Duodenal mucosa (tissue), 2 donors: ENCODE measurements at regions not wholly inside any gene's neighbourhood (a gene's known extent, or its start where the extent isn't known, plus 50 kb on each side); places are given as distances from the start of the nearest gene placed in this dataset.

Experiments used
- H3K27ac ChIP-seq: one replicate; pipeline ENCODE4 v1.7.0; 2013; ENCODE audit warnings: low read depth, low read length
- H3K27me3 ChIP-seq, 2 donors: one replicate each; pipeline ENCODE4 v1.7.0; 2013; ENCODE audit warnings: low read length in 2 of 2, control low read depth in 1 of 2; ENCODE audit not compliant: insufficient read depth in 2 of 2, control insufficient read depth in 1 of 2
- H3K36me3 ChIP-seq, 2 donors: one replicate each; pipeline ENCODE4 v1.7.0; 2013; ENCODE audit warnings: low read length in 2 of 2, control low read depth in 1 of 2; ENCODE audit not compliant: insufficient read depth in 2 of 2, control insufficient read depth in 1 of 2
- H3K4me1 ChIP-seq, 2 donors: one replicate each; pipeline ENCODE4 v1.7.0; 2013; ENCODE audit warnings: low read length in 2 of 2, control low read depth in 1 of 2; ENCODE audit not compliant: insufficient read depth in 2 of 2, control insufficient read depth in 1 of 2
- H3K4me3 ChIP-seq, 2 donors: one replicate each; pipeline ENCODE4 v1.7.0; 2013; ENCODE audit warnings: low read length in 2 of 2, low read depth in 1 of 2
- H3K9ac ChIP-seq, 2 donors: one replicate each; pipeline ENCODE4 v1.7.0; 2013; ENCODE audit warnings: low read length in 2 of 2, low read depth in 1 of 2
- H3K9me3 ChIP-seq, 2 donors: one replicate each; pipeline ENCODE4 v1.7.0; 2013; ENCODE audit warnings: low read length in 2 of 2, control low read depth in 1 of 2; ENCODE audit not compliant: control insufficient read depth in 1 of 2

DNA sequence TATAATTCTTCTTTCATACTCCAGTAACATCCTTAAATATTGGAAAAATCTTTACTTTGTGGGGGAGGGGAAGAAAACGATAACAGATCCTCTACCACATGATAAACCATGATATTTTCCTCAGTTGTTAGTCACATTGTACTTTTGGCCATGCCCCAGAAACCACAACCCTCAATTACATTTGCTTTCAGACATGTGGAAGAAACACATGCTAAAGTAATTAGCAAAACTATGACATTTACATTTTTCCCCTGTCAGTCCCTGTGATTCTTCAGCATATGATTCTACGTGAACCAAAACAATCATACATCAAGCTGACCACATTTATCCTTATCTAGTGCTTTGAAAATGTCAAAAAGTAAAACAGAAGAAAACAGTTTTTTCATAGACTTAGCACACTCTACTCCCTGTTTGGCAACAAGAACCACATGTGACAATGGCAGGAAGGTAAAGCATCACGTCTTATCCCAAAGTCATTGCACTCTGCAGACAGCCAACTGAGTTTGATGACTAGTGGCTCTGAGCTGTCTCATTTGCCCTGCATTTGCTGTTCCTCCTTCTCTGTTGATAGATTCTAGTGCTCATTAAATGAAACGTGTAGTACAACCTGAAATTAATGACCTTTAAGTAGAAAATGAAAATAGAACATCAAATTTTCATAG lies 505.8 kb upstream of the MARCKS start:
- no peaks in the 10 kb centered on the region for H3K27me3 ChIP-seq
- peaks cover 7 to 20% of the 10 kb centered on the region in 2 donors for H3K4me1 ChIP-seq
- no peak overlapping the region for H3K27ac ChIP-seq
- H3K9me3 ChIP-seq, result no peaks in the 10 kb centered on the region
- H3K9ac ChIP-seq, result no peak overlapping the region
- H3K4me3 ChIP-seq, result no peak overlapping the region
- H3K36me3 ChIP-seq, result no peaks in the 10 kb centered on the region

DNA sequence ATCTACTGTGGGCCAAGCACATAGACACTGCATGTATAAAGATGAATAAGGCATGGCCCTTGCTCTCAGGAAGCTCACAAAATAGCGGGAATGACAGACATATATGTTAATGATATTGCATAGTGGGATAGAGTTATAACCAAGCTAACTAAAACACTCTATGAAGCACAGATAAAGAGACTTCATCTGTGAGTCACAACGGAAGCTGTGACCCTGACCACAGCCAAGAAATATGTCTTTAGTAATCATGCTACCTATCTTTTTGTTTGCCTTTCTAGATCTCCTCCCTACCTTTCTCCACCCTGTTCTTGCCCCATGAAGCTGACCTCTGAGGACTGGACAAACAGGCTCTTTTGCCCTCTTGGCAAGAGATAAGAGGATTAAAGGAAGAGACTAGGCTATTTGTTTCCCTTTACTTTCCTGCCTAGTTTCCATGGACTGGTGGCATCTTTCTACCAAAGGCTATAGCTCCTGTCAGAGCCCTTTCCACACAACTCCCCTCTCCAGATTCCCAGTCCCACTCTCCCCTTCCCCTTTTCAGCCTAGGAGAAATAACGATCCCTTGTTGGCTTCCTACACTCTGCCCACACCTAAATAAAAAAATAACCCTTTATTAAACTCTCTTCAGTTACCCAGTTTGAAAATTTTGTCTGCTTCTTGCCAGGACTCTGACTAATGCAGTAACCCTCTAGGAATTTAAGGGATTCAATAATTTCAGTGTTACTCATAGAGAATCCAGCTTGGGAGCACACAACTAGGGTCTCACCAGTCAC lies 504.9 kb upstream of the MARCKS start:
- no peaks in the 10 kb centered on the region for H3K36me3 ChIP-seq
- H3K27me3 ChIP-seq, result no peaks in the 10 kb centered on the region
- no peak overlapping the region for H3K9ac ChIP-seq
- peaks cover 7 to 20% of the 10 kb centered on the region in 2 donors for H3K4me1 ChIP-seq
- H3K4me3 ChIP-seq, result no peak overlapping the region
- no peak overlapping the region for H3K27ac ChIP-seq
- H3K9me3 ChIP-seq, result no peaks in the 10 kb centered on the region

DNA sequence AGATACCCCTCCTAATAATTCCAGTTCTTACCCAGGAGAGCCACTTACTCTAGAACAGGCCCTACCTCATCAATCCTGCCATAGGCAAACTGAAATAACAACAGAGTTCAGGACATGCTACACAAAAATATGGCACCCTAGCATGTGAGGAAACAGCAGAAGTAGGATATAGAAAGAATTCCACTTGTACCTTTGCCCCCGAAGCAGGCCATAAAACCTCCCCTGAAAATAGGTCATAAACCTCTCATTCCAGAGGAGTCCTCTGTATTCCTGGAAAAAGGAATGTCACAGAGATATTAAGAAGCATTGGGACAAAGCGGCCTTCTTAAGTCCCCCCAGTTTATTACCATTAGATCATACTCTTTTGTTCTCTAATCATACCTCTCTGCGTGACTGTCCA lies 504.3 kb upstream of the MARCKS start:
- Histone ChIP-seq H3K27ac (no peak overlapping the region), H3K27me3 (no peaks in the 10 kb centered on the region), H3K36me3 (no peaks in the 10 kb centered on the region), H3K9ac (no peak overlapping the region), H3K4me3 (no peak overlapping the region), H3K9me3 (no peaks in the 10 kb centered on the region), H3K4me1 (peaks cover 7 to 20% of the 10 kb centered on the region in 2 donors)

DNA sequence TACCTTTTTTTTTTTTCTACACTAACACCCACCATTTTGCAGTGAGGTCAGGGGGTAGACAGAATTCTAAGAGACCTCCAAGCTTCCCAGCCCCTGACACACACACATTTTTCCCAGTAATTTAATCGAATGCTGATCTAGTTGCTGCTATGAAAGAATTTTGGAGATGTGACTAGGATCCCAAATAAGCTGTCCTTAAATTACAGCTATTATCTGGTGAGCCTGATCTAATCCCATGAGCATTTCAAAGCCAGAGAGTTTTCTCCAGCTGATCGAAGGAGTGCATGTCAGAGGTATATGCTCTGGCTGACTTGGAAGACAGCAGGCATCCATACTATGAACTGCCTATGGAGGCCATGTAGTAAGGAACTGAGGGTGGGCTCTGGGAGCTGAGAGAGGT lies 503.8 kb upstream of the MARCKS start:
- H3K27me3 ChIP-seq, result no peaks in the 10 kb centered on the region
- H3K4me3 ChIP-seq, result no peak overlapping the region
- no peak overlapping the region for H3K27ac ChIP-seq
- peaks cover 7 to 20% of the 10 kb centered on the region in 2 donors for H3K4me1 ChIP-seq
- H3K9ac ChIP-seq, result no peak overlapping the region
- H3K9me3 ChIP-seq, result no peaks in the 10 kb centered on the region
- H3K36me3 ChIP-seq, result no peaks in the 10 kb centered on the region

DNA sequence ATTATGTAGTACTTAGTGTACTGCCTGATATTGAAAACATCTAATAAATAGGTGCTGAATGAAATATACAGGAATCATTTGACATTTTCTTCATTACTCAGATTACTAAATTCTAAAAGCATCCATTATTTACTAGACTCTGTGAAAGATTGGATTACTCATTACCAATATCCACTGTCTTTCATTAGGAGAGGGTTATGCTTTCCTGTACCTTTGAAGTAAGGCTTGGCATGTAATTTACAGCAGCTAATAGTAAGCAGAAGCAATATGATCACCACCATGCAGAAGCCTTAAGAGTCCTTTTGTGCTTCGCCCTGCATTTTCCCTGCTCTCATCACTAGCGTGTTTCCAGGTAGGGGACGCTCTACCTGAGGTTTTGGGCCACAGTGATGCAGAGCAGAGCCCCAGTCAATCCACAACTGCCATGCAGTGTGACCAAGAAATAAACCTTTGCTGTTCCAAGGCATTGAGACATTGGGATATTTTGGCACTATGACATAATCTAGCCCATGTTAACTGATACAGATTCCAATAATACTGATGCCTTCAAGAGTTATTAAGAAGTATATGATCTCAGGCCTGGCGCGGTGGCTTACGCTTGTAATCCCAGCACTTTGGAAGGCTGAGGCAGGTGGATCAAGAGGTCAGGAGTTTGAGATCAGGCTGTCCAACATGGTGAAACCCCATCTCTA lies 502.8 kb upstream of the MARCKS start:
- Histone ChIP-seq H3K9ac (no peak overlapping the region), H3K9me3 (no peaks in the 10 kb centered on the region), H3K27ac (no peak overlapping the region), H3K4me3 (no peak overlapping the region), H3K36me3 (no peaks in the 10 kb centered on the region), H3K27me3 (no peaks in the 10 kb centered on the region), H3K4me1 (peaks cover 7 to 20% of the 10 kb centered on the region in 2 donors)

DNA sequence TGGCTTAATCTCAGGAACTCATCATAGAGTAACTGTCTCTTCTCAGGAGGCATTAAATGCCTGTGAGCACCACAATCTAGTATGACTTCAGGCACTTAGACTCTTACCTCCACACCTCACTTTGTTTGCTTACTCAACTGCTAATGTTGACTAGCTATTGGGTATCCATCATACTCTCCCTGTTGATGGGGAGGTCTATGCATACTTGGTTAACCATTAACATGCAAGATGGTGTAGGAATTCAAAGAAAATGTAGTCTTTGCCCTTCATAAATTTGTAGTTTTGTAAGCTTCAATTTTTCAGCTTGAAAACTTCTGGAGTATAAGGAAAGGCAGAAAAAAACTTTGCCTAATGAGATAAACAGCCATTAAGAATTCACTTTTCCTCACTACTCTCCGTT lies 501.0 kb upstream of the MARCKS start:
- Histone ChIP-seq H3K9ac (no peak overlapping the region), H3K4me3 (no peak overlapping the region), H3K27me3 (no peaks in the 10 kb centered on the region), H3K9me3 (no peaks in the 10 kb centered on the region), H3K4me1 (peaks cover 7 to 18% of the 10 kb centered on the region in 2 donors), H3K36me3 (no peaks in the 10 kb centered on the region), H3K27ac (no peak overlapping the region)

DNA sequence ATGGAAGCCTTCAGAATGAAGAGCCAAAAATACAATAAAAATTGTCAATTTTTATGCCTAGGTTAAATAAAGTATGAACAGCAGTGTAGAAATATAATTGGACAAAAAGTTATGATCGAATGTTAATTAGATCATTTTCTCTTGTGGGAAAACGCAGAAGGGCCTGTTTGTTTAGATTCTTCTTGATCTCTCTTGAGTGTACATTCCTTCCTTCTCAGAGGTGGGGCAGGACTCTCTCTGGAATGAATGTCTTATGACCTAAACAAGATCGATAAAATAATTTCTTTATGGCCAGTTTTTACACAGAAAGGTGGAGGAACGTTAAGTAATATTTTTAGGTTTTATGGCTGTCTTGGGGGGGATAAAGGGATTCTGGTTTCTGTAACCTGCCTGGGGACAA lies 500.1 kb upstream of the MARCKS start:
- H3K27me3 ChIP-seq, result no peaks in the 10 kb centered on the region
- H3K9ac ChIP-seq, result no peak overlapping the region
- no peak overlapping the region for H3K4me3 ChIP-seq
- H3K27ac ChIP-seq, result no peak overlapping the region
- no peaks in the 10 kb centered on the region for H3K9me3 ChIP-seq
- peaks cover 7 to 9% of the 10 kb centered on the region in 2 donors for H3K4me1 ChIP-seq
- no peaks in the 10 kb centered on the region for H3K36me3 ChIP-seq

DNA sequence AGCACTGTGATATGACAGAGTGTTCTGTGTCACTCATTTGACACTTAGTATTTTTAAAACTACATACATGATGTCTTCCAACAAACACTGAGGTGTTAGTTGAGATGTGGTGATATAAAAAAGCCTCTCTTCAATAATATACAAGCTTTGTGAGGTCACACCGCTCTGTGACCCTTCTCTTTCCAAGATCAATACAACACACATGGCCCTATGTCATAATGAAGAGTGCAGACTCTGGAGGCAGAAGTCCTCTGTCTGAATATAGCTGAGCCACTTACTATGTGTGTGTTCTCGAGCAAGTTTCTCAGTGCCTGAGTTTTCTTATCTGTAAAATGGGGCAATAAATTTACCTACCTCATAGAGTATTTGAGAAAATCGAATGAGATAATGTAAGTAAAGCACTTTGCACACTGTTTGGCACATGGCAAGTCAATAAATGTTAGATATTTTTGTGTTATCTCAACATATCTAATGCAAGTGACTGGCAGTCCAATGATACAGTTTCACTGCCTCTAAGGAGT lies 499.0 kb upstream of the MARCKS start:
- H3K36me3 ChIP-seq, result no peaks in the 10 kb centered on the region
- no peak overlapping the region for H3K9ac ChIP-seq
- no peaks in the 10 kb centered on the region for H3K9me3 ChIP-seq
- H3K27ac ChIP-seq, result no peak overlapping the region
- H3K4me1 ChIP-seq, result no peaks in the 10 kb centered on the region
- no peaks in the 10 kb centered on the region for H3K27me3 ChIP-seq
- no peak overlapping the region for H3K4me3 ChIP-seq

DNA sequence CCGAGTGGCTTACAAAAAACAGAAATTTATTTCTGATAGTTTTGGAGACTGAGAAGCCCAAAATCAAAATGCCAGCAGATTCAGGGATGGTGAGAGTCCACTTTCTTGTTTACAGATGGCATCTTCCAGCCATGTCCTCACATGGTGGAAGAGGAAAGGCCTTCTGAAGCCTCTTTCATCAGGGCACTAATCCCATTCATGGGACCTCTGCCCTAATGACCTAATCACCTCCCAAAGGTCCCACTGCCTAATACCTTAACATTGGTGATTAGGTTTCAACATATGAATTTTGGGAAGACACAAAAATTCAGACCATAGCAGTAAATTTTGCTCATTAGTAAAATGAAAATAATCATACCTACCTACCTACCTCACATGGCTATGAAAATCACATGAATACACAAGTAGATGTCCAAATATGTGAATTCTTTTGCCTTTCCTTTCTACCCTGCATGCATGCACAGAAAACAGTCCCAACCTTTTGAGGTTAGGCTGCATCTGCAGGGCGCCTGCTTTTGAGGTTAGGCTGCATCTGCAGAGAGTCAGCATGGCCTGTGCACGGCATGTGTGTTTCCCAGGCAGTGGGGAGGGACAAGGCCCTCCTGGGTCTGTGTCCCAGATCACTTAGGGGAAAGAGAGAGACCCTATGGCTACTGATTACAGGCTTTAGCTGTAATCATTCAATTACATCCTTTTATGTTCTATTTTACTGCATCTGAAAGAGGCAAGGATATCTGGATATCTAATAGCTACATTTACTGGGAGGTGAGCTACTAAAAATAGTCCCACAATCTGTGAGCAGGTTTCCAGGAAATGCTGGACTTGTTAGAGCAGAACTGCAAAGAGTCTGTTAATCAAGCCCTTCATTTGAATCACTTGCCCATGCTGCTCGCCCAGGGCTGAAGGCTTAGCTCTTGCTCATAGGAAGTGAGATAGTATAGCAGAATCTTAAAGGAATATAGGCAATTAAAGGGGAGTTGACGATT lies 497.7 kb upstream of the MARCKS start:
- H3K4me1 ChIP-seq, result peaks cover 0 to 4% of the 10 kb centered on the region in 2 donors
- no peak overlapping the region for H3K27ac ChIP-seq
- no peaks in the 10 kb centered on the region for H3K9me3 ChIP-seq
- no peaks in the 10 kb centered on the region for H3K27me3 ChIP-seq
- no peak overlapping the region for H3K9ac ChIP-seq
- H3K4me3 ChIP-seq, result no peak overlapping the region
- H3K36me3 ChIP-seq, result no peaks in the 10 kb centered on the region
